Head of caudate nucleus (tissue), 42 donors: ENCODE measurements at regions not wholly inside any gene's neighbourhood (a gene's known extent, or its start where the extent isn't known, plus 50 kb on each side); places are given as distances from the start of the nearest gene placed in this dataset.

Experiments
- DNase-seq, 42 donors: peaks; one replicate each; pipeline versions ENCODE4 v3.0.0 to v3.0.0-alpha.2; 2020 to 2021; ENCODE audit warnings: mixed read lengths in 7 of 42
- intact Hi-C: fragments of 100-400 bp; cut with DNase I; formaldehyde crosslinking; loops from one replicate; pipeline ENCODE4 v1.15.0; 2022

DNA sequence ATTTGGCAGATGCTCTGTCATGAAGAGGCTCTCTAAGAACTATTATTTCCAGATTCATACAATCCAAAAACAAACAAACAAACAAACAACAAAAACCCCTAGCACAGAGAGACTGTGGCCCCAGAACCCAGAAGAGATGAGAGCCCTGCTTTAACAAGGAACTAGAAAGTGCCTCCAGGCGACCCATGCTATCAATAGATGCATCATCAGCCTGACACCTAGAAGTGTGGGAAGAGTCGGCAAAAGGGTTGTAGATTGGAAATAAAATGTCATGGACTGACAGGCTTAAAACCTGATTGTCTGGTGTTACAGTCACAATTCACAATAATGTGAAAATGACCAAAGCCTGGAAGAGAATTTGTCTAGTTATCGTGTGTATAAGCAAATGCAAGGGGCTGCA, 50.6 kb upstream of the FLRT2 start:
- no peak for DNase-seq
- intact Hi-C loops = no loop called here

DNA sequence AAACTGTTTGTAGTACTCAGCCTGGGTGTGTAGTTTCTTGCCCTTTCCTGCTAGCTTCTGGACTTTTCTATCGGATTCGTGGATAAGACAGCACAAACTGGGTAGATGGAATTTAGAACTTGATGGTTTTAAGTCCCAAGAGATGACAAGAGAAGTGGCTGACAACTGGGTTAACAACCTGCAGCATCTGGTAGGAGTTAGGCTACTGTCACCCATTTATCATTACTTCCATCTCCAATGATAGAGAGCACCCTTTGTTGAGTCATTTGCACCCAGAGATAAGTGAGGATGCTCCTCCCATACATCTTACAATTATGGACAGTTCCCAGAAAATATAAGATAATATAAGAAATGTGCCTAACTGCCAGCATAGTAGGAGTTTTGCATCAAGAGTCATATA, 50.2 kb upstream of the FLRT2 start:
- intact Hi-C loops = no loop called here
- DNase-seq = no peak
